SU-DHL-6 (cell line): ENCODE measurements at regions not wholly inside any gene's neighbourhood (a gene's known extent, or its start where the extent isn't known, plus 50 kb on each side); places are given as distances from the start of the nearest gene placed in this dataset.

Source experiments
- H2AFZ ChIP-seq: fragments of 200-600 bp; sonication (generic); 2 replicates; pipeline ENCODE4 v1.6.1; 2014; ENCODE audit warnings: low read depth, mild to moderate bottlenecking, moderate library complexity, mixed read lengths, antibody characterized with exemption, low read length; ENCODE audit not compliant: severe bottlenecking
- H3F3A ChIP-seq: fragments of 200-600 bp; shearing (Covaris generic); 2 replicates; pipeline ENCODE4 v1.6.0; 2016; ENCODE audit warnings: antibody characterized with exemption, mild to moderate bottlenecking; ENCODE audit not compliant: insufficient read depth
- H3K27ac ChIP-seq: fragments of 200-600 bp; sonication (generic); 2 replicates; pipeline ENCODE4 v1.5.1; 2016; ENCODE audit warnings: low read depth, mild to moderate bottlenecking, low read length, moderate library complexity, mixed read lengths
- H3K27me3 ChIP-seq: fragments of 200-600 bp; sonication (generic), shearing (Covaris generic); 2 replicates; pipeline ENCODE4 v1.6.0; 2014; ENCODE audit warnings: mild to moderate bottlenecking, low read length
- H3K36me3 ChIP-seq: fragments of 200-600 bp; sonication (generic); 2 replicates; pipeline ENCODE4 v1.6.1; 2014; ENCODE audit warnings: mild to moderate bottlenecking, low read length, mixed read lengths
- H3K4me2 ChIP-seq: fragments of 300-600, 200-600 bp; shearing (Covaris generic), sonication (generic); 2 replicates; pipeline ENCODE4 v1.6.0; 2014; ENCODE audit warnings: low read length, low read depth, mild to moderate bottlenecking; ENCODE audit not compliant: poor library complexity, severe bottlenecking
- H3K4me3 ChIP-seq: fragments of 200-600 bp; sonication (generic); 2 replicates; pipeline ENCODE4 v1.5.1; 2014; ENCODE audit warnings: antibody characterized with exemption, low read length, mild to moderate bottlenecking, mixed read lengths; ENCODE audit not compliant: insufficient read depth, poor library complexity, severe bottlenecking
- H3K79me2 ChIP-seq: fragments of 200-600 bp; sonication (generic); 2 replicates; pipeline ENCODE4 v1.6.1; 2014; ENCODE audit warnings: mild to moderate bottlenecking, low read length, moderate library complexity; ENCODE audit not compliant: insufficient read depth
- H3K9ac ChIP-seq: fragments of 200-600 bp; sonication (generic); 2 replicates; pipeline ENCODE4 v1.7.0; 2014; ENCODE audit warnings: mild to moderate bottlenecking, low read length
- H3K9me2 ChIP-seq: fragments of 200-600 bp; sonication (generic); replicated peaks from 2 replicates; pipeline ENCODE4 v1.6.1; 2014; ENCODE audit warnings: low read length; ENCODE audit not compliant: insufficient read depth
- H3K9me3 ChIP-seq: fragments of 200-600 bp; sonication (generic); 2 replicates; pipeline ENCODE4 v1.6.1; 2014; ENCODE audit warnings: low read length, mixed read lengths; ENCODE audit not compliant: insufficient read depth
- H4K20me1 ChIP-seq: fragments of 200-600 bp; sonication (generic); 2 replicates; pipeline ENCODE4 v1.6.1; 2014; ENCODE audit warnings: low read depth, mild to moderate bottlenecking, antibody characterized with exemption, low read length, moderate library complexity, mixed read lengths
- CTCF ChIP-seq: fragments of 200-600 bp; sonication (generic); IDR thresholded peaks from one replicate; pipeline ENCODE4 v1.5.1; 2017; ENCODE audit warnings: antibody characterized with exemption, mild to moderate bottlenecking, low read length, moderate library complexity; ENCODE audit not compliant: insufficient read depth, poor library complexity, severe bottlenecking
- EZH2phosphoT487 ChIP-seq: fragments of 200-600 bp; sonication (generic), shearing (Covaris generic); conservative IDR thresholded peaks from 2 replicates; pipeline ENCODE4 v1.6.1; 2018; ENCODE audit warnings: mild to moderate bottlenecking, antibody characterized with exemption, low read length, moderate library complexity, mixed read lengths

DNA sequence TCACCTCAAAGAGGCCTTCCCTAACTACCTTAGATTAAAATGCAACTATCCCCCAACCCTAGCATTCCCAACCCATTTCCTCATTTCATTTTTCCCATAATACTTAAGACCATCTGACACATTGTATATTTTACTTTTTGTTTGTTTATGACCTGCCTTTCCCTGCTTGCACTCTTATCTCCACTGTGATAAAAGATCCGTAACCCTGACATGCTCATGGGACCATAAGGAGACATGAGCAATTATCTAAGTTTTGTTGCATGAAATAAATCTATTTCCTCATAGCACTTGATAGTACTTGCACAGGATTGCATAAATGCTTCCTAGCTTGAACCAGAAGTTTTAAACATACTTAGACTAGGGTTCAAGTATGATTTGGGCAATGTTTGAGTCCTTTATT lies 323.7 kb downstream of the NPR3 start:
- Histone ChIP-seq H3K9me2 (no peaks in the 10 kb centered on the region), H3K27me3 (no peaks in the 10 kb centered on the region), H3K9me3 (no peaks in the 10 kb centered on the region), H3K79me2 (no peaks in the 10 kb centered on the region), H3K4me2 (no peak overlapping the region), H3F3A (no peaks in the 10 kb centered on the region), H3K4me3 (no peak overlapping the region), H3K27ac (no peak overlapping the region), H3K36me3 (no peaks in the 10 kb centered on the region), H2AFZ (no peak overlapping the region), H4K20me1 (no peaks in the 10 kb centered on the region), H3K9ac (no peak overlapping the region)
- TF ChIP-seq EZH2phosphoT487 (no peak), CTCF (no peak)

DNA sequence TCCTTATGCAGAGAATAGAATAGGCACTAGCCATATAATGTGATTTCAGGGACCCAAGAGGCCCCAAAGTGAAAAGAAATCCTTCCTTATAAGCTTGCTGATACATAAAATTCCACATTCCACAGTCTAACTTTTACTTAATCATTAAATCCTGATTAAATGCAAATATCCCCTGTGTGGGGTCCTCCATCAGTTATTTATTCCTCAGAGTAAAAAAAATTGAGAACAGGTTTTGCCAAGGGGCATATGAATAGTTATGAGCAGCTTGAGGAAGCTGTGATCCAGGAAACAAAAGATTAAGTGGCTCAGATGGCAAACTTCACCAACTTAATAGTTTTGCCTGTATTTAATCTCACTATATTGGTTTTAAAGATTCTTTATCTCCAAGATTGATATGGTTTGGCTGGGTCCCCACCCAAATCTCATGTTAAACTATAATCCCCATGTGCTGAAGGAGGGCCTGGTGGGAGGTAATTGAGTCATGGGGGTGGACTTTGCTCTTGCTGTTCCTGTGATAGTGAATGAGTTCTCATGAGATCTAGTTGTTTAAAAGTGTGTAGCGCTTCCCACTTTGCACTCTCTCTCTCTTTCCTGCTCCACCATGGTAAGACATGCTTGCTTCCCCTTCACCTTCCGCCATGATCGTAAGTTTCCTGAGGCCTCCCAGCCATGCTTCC lies 324.9 kb downstream of the NPR3 start:
- Histone ChIP-seq H2AFZ (no peak overlapping the region), H3K36me3 (no peaks in the 10 kb centered on the region), H3K79me2 (no peaks in the 10 kb centered on the region), H4K20me1 (no peaks in the 10 kb centered on the region), H3K9me2 (no peaks in the 10 kb centered on the region), H3K4me3 (no peak overlapping the region), H3K4me2 (no peak overlapping the region), H3K27me3 (no peaks in the 10 kb centered on the region), H3F3A (no peaks in the 10 kb centered on the region), H3K27ac (no peak overlapping the region), H3K9ac (no peak overlapping the region), H3K9me3 (peaks cover 11% of the 10 kb centered on the region; the same call in 1 of the 2 replicates)
- TF ChIP-seq CTCF: no peak
- no peak for TF ChIP-seq EZH2phosphoT487

- H3K79me2 ChIP-seq: no peaks in the 10 kb centered on the region
- H3K27me3 ChIP-seq: no peaks in the 10 kb centered on the region
- H3K9ac ChIP-seq: no peak overlapping the region
- no peaks in the 10 kb centered on the region for H4K20me1 ChIP-seq
- peaks cover 19% of the 10 kb centered on the region; the same call in 1 of the 2 replicates for H3K9me3 ChIP-seq
- H3K4me2 ChIP-seq: no peak overlapping the region
- TF ChIP-seq EZH2phosphoT487 (no peak), CTCF (no peak)
- no peak overlapping the region for H3K4me3 ChIP-seq
- H3K27ac ChIP-seq: no peak overlapping the region
- H3K36me3 ChIP-seq: no peaks in the 10 kb centered on the region
- no peak overlapping the region for H2AFZ ChIP-seq
- no peaks in the 10 kb centered on the region for H3F3A ChIP-seq
- no peaks in the 10 kb centered on the region for H3K9me2 ChIP-seq
Measured at GRCh38 chr5:33037076-33037475, 326.0 kb downstream of the NPR3 start.
